PC-9 (cell line): ENCODE measurements at regions not wholly inside any gene's neighbourhood (a gene's known extent, or its start where the extent isn't known, plus 50 kb on each side); places are given as distances from the start of the nearest gene placed in this dataset.

Experiments used
- BruUV-seq: library from RNA; stranded (reverse); fragments of 400-500 nt; replicated peaks from 2 replicates; lab custom pipeline; 2021; lab: Mats Ljungman, UMichigan
- CTCF ChIA-PET: fragments of 300-600 bp; sonication (Branson Sonifier 250); formaldehyde crosslinking; loops from one replicate; lab custom pipeline; 2022; ENCODE audit warnings: antibody characterized with exemption; lab: Charles Lee
- POLR2A ChIA-PET: fragments of 300-600 bp; sonication (Branson Sonifier 250); formaldehyde crosslinking; loops from one replicate; lab custom pipeline; 2022; ENCODE audit warnings: antibody characterized with exemption; ENCODE audit not compliant: unreplicated experiment; lab: Charles Lee
- DNase-seq, 2 experiments: peaks; one replicate each; pipeline versions ENCODE4 v3.0.0 to v3.0.0-alpha.2; 2015 to 2022; ENCODE audit warnings: mixed read lengths in 1 of 2
- H2AFZ ChIP-seq: fragments of 200-600 bp; sonication (generic); 2 replicates; pipeline ENCODE4 v1.8.1; 2017; ENCODE audit warnings: antibody characterized with exemption
- H3F3A ChIP-seq: fragments of 200-600 bp; sonication (generic); 2 replicates; pipeline ENCODE4 v1.8.1; 2017; ENCODE audit warnings: antibody characterized with exemption, mild to moderate bottlenecking, low read depth; ENCODE audit not compliant: insufficient read depth
- H3K27ac ChIP-seq: fragments of 200-600 bp; sonication (generic); 2 replicates; pipeline ENCODE4 v1.6.1; 2016; ENCODE audit warnings: mixed run types
- H3K27me3 ChIP-seq: fragments of 200-600 bp; sonication (generic); 2 replicates; pipeline ENCODE4 v1.6.1; 2016; ENCODE audit warnings: low read depth, mixed run types; ENCODE audit not compliant: insufficient read depth
- H3K36me3 ChIP-seq: fragments of 200-600 bp; sonication (generic); 2 replicates; pipeline ENCODE4 v1.6.1; 2016; ENCODE audit warnings: low read depth, mixed run types
- H3K4me1 ChIP-seq: fragments of 200-600 bp; sonication (generic); replicated peaks from 2 replicates; pipeline ENCODE4 v1.6.1; 2016; ENCODE audit warnings: mixed run types; ENCODE audit not compliant: insufficient read depth
- H3K4me2 ChIP-seq: fragments of 200-600 bp; sonication (generic); 2 replicates; pipeline ENCODE4 v1.6.1; 2017; ENCODE audit warnings: mixed run types
- H3K4me3 ChIP-seq: fragments of 200-600 bp; sonication (generic); 2 replicates; pipeline ENCODE4 v1.6.1; 2016; ENCODE audit warnings: mixed run types
- H3K79me2 ChIP-seq: fragments of 200-600 bp; sonication (generic); 2 replicates; pipeline ENCODE4 v1.6.1; 2017; ENCODE audit warnings: low read depth, mixed run types
- H3K9me2 ChIP-seq: fragments of 200-600 bp; sonication (generic); 2 replicates; pipeline ENCODE4 v1.8.1; 2017; ENCODE audit warnings: mild to moderate bottlenecking; ENCODE audit not compliant: insufficient read depth
- H3K9me3 ChIP-seq: fragments of 200-600 bp; sonication (generic); 2 replicates; pipeline ENCODE4 v1.8.1; 2016; ENCODE audit warnings: low read depth; ENCODE audit not compliant: insufficient read depth
- H4K20me1 ChIP-seq: fragments of 200-600 bp; sonication (generic); 2 replicates; pipeline ENCODE4 v1.8.1; 2017; ENCODE audit not compliant: insufficient read depth
- EZH2 ChIP-seq: fragments of 200-600 bp; sonication (generic); IDR thresholded peaks from 2 replicates; pipeline ENCODE4 v1.8.0; 2017; ENCODE audit warnings: antibody characterized with exemption, low read depth
- intact Hi-C: fragments of 100-400 bp; cut with micrococcal nuclease; formaldehyde crosslinking; loops from one replicate; pipeline ENCODE4 v1.10.0; 2022; ENCODE audit not compliant: unreplicated experiment
- TF ChIP-seq, protein P1 (sequence below): fragments of 200-600 bp; sonication (generic); conservative IDR thresholded peaks from 2 replicates; pipeline ENCODE4 v1.6.1; 2017; ENCODE audit warnings: mixed run types, antibody characterized with exemption, mild to moderate bottlenecking, moderate library complexity

DNA sequence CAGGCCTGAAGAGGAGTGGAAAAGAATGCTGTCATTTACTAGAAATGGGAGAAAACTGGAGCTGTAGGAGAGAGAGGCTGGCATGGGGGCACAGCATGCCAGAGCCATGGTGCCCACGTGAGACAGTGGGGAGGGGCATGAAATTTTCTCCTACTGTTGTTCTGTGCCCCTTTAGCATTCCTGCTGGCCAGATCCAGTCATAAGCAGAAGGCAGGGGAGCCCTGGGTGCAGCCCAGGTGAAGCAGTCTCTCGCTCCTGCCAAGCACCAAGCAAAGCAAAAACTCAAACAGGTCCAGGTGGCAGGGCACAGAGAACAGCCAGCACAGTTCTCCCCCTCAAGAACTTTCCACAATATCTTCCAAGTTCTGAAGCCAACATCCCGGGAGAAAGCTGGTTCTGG lies 383.2 kb downstream of the TCERG1L start:
- Histone ChIP-seq H2AFZ (no peak overlapping the region), H3F3A (no peaks in the 10 kb centered on the region), H3K79me2 (no peaks in the 10 kb centered on the region), H3K4me3 (no peak overlapping the region), H3K4me1 (no peaks in the 10 kb centered on the region), H3K27ac (no peak overlapping the region), H3K4me2 (no peak overlapping the region), H3K27me3 (0 out of 2 replicates have a peak, but pooled peaks cover 9% of the 10 kb centered on the region), H4K20me1 (no peaks in the 10 kb centered on the region), H3K36me3 (no peaks in the 10 kb centered on the region), H3K9me3 (no peaks in the 10 kb centered on the region; the same call in 1 of the 2 replicates), H3K9me2 (no peaks in the 10 kb centered on the region)
- DNase-seq, result no peak
- intact Hi-C loops, result no loop called here
- no TSS peak for BruUV-seq
- TF ChIP-seq, protein P1, sequence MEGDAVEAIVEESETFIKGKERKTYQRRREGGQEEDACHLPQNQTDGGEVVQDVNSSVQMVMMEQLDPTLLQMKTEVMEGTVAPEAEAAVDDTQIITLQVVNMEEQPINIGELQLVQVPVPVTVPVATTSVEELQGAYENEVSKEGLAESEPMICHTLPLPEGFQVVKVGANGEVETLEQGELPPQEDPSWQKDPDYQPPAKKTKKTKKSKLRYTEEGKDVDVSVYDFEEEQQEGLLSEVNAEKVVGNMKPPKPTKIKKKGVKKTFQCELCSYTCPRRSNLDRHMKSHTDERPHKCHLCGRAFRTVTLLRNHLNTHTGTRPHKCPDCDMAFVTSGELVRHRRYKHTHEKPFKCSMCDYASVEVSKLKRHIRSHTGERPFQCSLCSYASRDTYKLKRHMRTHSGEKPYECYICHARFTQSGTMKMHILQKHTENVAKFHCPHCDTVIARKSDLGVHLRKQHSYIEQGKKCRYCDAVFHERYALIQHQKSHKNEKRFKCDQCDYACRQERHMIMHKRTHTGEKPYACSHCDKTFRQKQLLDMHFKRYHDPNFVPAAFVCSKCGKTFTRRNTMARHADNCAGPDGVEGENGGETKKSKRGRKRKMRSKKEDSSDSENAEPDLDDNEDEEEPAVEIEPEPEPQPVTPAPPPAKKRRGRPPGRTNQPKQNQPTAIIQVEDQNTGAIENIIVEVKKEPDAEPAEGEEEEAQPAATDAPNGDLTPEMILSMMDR, result no peak
- TF ChIP-seq EZH2, result no peak
- ChIA-PET POLR2A (interaction anchor here (0.6 kb wide), 1 partner anchor 1888 kb away, joined by 3 read pairs; no protein-coding TSS in a partner anchor), CTCF (no interaction called here)

DNA sequence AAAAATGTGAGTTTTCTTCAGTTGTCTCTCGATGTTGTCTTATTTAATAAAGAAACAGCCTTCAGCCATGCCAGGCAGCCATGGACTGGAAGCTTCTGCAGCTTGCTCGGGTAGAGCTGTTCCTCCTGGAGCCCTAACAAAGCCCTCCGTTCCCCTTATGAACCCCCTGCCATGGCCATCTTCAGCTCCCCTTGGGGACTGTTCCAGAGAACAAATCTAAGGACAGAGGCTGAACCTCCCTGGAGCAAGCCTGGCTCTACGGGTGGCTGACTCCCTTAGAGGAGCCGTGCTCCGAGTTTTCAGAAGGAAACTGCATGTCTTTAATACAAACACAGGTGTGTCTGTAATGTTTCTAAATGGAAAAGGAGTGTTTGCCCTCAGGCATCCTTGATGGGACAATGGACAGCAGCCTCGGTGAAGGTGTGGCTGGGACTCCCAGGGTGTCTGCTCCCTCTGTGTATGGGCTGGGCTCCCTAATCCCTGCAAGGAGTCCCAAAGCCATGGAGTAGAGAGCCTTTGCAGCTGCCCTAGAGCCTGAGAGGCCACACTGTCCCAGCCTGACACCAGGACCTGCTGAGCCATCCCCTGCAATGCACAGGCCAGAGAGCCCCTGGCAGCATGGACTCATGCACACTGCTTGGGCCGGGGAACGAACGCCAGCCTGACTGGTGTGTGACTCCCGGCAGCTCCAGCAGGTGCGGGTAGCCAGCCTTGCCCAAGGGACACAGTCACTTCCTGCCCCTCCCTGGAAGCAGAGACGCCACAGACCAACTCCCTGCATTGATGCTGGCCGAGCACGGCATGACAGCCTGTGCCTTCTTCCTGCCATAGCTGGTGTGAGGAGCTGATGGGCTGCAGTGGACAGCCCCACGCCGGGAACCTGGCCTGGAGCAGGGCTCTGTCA lies 381.8 kb downstream of the TCERG1L start:
- intact Hi-C loops, result no loop called here
- BruUV-seq, result no TSS peak
- Histone ChIP-seq H3K9me3 (no peaks in the 10 kb centered on the region; the same call in 1 of the 2 replicates), H3K9me2 (no peaks in the 10 kb centered on the region), H3K27me3 (peaks cover 9% of the 10 kb centered on the region; the same call in 1 of the 2 replicates), H2AFZ (no peak overlapping the region), H3K36me3 (no peaks in the 10 kb centered on the region), H3K4me1 (no peaks in the 10 kb centered on the region), H4K20me1 (no peaks in the 10 kb centered on the region), H3K79me2 (no peaks in the 10 kb centered on the region), H3K4me2 (no peak overlapping the region), H3K27ac (no peak overlapping the region), H3K4me3 (no peak overlapping the region), H3F3A (no peaks in the 10 kb centered on the region)
- CTCF ChIA-PET, result no interaction called here
- POLR2A ChIA-PET, result no interaction called here
- TF ChIP-seq, protein P1, result no peak
- no peak for TF ChIP-seq EZH2
- no peak for DNase-seq

DNA sequence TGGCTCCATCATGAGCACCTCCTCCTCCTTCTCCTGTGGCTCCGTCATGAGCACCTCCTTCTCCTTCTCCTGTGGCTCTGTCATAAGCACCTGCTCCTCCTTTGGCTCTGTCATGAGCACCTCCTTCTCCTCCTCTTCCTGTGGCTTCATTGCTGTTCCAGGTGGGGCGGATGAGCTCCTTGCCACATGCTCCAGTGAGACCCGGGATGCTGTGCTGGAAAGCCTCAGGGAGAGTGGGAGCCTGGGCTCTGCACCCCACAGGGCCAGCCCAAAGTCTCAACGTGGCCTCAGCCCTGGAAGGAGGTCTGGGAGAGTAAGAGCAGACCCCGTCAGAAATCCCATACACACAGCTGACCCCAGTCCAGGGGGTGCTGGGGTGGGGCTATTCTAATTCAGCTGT lies 380.7 kb downstream of the TCERG1L start:
- no TSS peak for BruUV-seq
- Histone ChIP-seq H3K9me3 (no peaks in the 10 kb centered on the region), H3K4me2 (no peak overlapping the region), H3K27me3 (peaks cover 9% of the 10 kb centered on the region; the same call in 1 of the 2 replicates), H3K4me3 (no peak overlapping the region), H4K20me1 (no peaks in the 10 kb centered on the region), H3K9me2 (no peaks in the 10 kb centered on the region), H3K27ac (no peak overlapping the region), H2AFZ (no peak overlapping the region), H3F3A (no peaks in the 10 kb centered on the region), H3K79me2 (no peaks in the 10 kb centered on the region), H3K4me1 (no peaks in the 10 kb centered on the region), H3K36me3 (no peaks in the 10 kb centered on the region)
- ChIA-PET CTCF (no interaction called here), POLR2A (no interaction called here)
- intact Hi-C loops, result no loop called here
- no peak for DNase-seq
- TF ChIP-seq, protein P1, result no peak
- TF ChIP-seq EZH2, result no peak
